ENCODE measurements at regions not wholly inside any gene's neighbourhood (a gene's known extent, or its start where the extent isn't known, plus 50 kb on each side); places are given as distances from the start of the nearest gene placed in this dataset.

DNA sequence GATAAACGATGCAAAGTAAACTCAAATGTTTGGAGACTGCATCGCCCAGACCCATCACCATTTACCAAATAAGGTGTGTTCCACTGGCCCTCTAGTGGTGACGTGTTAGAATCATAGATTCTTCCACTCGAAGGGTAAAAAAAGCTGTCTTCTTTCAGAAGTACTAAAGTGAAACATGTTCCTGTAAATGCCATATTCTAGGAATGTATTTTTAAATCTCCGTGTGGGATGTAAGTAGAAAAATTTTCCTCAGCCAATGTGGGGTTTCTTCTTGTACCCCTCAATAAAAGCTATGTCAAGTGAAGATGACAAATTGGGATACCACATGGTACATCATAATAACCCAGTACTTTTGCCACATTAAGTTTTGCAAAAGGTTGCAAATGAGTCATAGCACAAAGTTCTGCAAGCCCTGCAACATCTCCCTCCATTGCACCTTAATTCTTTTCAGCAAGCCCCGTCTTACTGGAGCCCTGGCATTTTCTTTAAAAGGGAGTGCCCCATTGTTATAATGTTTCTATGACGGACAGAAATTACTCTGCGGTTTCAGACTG, 100.8 kb downstream of the CCER1 start:
- no peaks in the 10 kb centered on the region for H3K36me3 ChIP-seq (ENCODE audit: insufficient read depth, low read length)
- H3K4me2 ChIP-seq (ENCODE audit: low read length), result no peak overlapping the region
- no peaks in the 10 kb centered on the region for H3F3A ChIP-seq (ENCODE audit: insufficient read depth, low read length, poor library complexity, severe bottlenecking)
- no peak overlapping the region for H3K9ac ChIP-seq (ENCODE audit: low read length)
- H3K27me3 ChIP-seq (ENCODE audit: insufficient read depth, low read depth, low read length), result no peaks in the 10 kb centered on the region
- H3K9me3 ChIP-seq (ENCODE audit: low read length), result no peaks in the 10 kb centered on the region
- no peaks in the 10 kb centered on the region for H3K79me2 ChIP-seq (replicated peaks; ENCODE audit: insufficient read depth, low read length)
- no peak overlapping the region for H2AFZ ChIP-seq (ENCODE audit: low read depth, low read length)
- no peak overlapping the region for H3K4me3 ChIP-seq (ENCODE audit: low read length)
- no peaks in the 10 kb centered on the region for H4K20me1 ChIP-seq (ENCODE audit: insufficient read depth)
- H3K9me2 ChIP-seq (ENCODE audit: insufficient read depth, low read length), result no peaks in the 10 kb centered on the region
- TF ChIP-seq POLR2AphosphoS5 (IDR thresholded peaks at IDR 0.05), result no peak
- peak; percentile 81 for TF ChIP-seq RAD21 (conservative IDR thresholded peaks at IDR 0.05)
- TF ChIP-seq EZH2 (IDR thresholded peaks at IDR 0.05; ENCODE audit: borderline replicate concordance, insufficient read depth, low read length, poor library complexity, severe bottlenecking), result no peak
- peak; percentile 78 for TF ChIP-seq CTCF (IDR thresholded peaks at IDR 0.05; ENCODE audit: poor library complexity, severe bottlenecking)
- TF ChIP-seq SMC3 (conservative IDR thresholded peaks at IDR 0.05; ENCODE audit: poor library complexity), result peak; percentile 77
- no peak overlapping the region for H3K27ac ChIP-seq (ENCODE audit: low read length)

GRCh38 chr12:90851800-90852718, 102.9 kb downstream of the CCER1 start:
- Histone ChIP-seq H3K9me3 (ENCODE audit: low read length) (no peaks in the 10 kb centered on the region), H3K27ac (ENCODE audit: low read length) (no peak overlapping the region), H3K9me2 (ENCODE audit: insufficient read depth, low read length) (no peaks in the 10 kb centered on the region), H4K20me1 (ENCODE audit: insufficient read depth) (no peaks in the 10 kb centered on the region), H3K79me2 (replicated peaks; ENCODE audit: insufficient read depth, low read length) (no peaks in the 10 kb centered on the region), H3K4me3 (ENCODE audit: low read length) (no peak overlapping the region), H3K4me2 (ENCODE audit: low read length) (no peak overlapping the region), H3K9ac (ENCODE audit: low read length) (no peak overlapping the region), H2AFZ (ENCODE audit: low read depth, low read length) (no peak overlapping the region), H3K27me3 (ENCODE audit: insufficient read depth, low read depth, low read length) (no peaks in the 10 kb centered on the region), H3F3A (ENCODE audit: insufficient read depth, low read length, poor library complexity, severe bottlenecking) (no peaks in the 10 kb centered on the region), H3K36me3 (ENCODE audit: insufficient read depth, low read length) (no peaks in the 10 kb centered on the region)
- no peak for TF ChIP-seq EZH2 (IDR thresholded peaks at IDR 0.05; ENCODE audit: borderline replicate concordance, insufficient read depth, low read length, poor library complexity, severe bottlenecking)
- no peak for TF ChIP-seq EP300 (conservative IDR thresholded peaks at IDR 0.05; ENCODE audit: poor library complexity, severe bottlenecking)
- no peak for TF ChIP-seq TAF1 (IDR thresholded peaks at IDR 0.05; ENCODE audit: low read depth)
- no peak for TF ChIP-seq RAD21 (conservative IDR thresholded peaks at IDR 0.05)
- TF ChIP-seq, protein P1, sequence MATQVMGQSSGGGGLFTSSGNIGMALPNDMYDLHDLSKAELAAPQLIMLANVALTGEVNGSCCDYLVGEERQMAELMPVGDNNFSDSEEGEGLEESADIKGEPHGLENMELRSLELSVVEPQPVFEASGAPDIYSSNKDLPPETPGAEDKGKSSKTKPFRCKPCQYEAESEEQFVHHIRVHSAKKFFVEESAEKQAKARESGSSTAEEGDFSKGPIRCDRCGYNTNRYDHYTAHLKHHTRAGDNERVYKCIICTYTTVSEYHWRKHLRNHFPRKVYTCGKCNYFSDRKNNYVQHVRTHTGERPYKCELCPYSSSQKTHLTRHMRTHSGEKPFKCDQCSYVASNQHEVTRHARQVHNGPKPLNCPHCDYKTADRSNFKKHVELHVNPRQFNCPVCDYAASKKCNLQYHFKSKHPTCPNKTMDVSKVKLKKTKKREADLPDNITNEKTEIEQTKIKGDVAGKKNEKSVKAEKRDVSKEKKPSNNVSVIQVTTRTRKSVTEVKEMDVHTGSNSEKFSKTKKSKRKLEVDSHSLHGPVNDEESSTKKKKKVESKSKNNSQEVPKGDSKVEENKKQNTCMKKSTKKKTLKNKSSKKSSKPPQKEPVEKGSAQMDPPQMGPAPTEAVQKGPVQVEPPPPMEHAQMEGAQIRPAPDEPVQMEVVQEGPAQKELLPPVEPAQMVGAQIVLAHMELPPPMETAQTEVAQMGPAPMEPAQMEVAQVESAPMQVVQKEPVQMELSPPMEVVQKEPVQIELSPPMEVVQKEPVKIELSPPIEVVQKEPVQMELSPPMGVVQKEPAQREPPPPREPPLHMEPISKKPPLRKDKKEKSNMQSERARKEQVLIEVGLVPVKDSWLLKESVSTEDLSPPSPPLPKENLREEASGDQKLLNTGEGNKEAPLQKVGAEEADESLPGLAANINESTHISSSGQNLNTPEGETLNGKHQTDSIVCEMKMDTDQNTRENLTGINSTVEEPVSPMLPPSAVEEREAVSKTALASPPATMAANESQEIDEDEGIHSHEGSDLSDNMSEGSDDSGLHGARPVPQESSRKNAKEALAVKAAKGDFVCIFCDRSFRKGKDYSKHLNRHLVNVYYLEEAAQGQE (IDR thresholded peaks at IDR 0.05; ENCODE audit: borderline replicate concordance), result no peak
- no peak for TF ChIP-seq POLR2AphosphoS5 (IDR thresholded peaks at IDR 0.05)
- no peak for TF ChIP-seq MXI1 (conservative IDR thresholded peaks at IDR 0.05; ENCODE audit: poor library complexity, severe bottlenecking)
- no peak for TF ChIP-seq CTCF (IDR thresholded peaks at IDR 0.05; ENCODE audit: poor library complexity, severe bottlenecking)
- TF ChIP-seq SMC3 (conservative IDR thresholded peaks at IDR 0.05; ENCODE audit: poor library complexity), result no peak

All from neural cell (in vitro differentiated cells).